Endodermal cell (in vitro differentiated cells): ENCODE measurements at regions not wholly inside any gene's neighbourhood (a gene's known extent, or its start where the extent isn't known, plus 50 kb on each side); places are given as distances from the start of the nearest gene placed in this dataset.

ENCODE experiments used
- DNase-seq: peaks from one replicate; pipeline ENCODE4 v3.0.0-alpha.2; 2017
- H3K27ac ChIP-seq: 2 replicates; pipeline ENCODE4 v1.5.1; 2013; ENCODE audit warnings: mild to moderate bottlenecking, low read depth, low read length, moderate library complexity
- H3K27me3 ChIP-seq: 2 replicates; pipeline ENCODE4 v1.6.1; 2013; ENCODE audit warnings: mild to moderate bottlenecking, low read length, moderate library complexity; ENCODE audit not compliant: insufficient read depth, control insufficient read depth, poor library complexity, severe bottlenecking
- H3K36me3 ChIP-seq: 2 replicates; pipeline ENCODE4 v1.7.0; 2013; ENCODE audit warnings: mild to moderate bottlenecking, low read length, moderate library complexity; ENCODE audit not compliant: control insufficient read depth, insufficient read depth
- H3K4me1 ChIP-seq: one replicate; pipeline ENCODE4 v1.7.0; 2013; ENCODE audit warnings: low read length; ENCODE audit not compliant: control insufficient read depth, insufficient read depth
- H3K4me3 ChIP-seq: 2 replicates; pipeline ENCODE4 v1.5.1; 2013; ENCODE audit warnings: mild to moderate bottlenecking, low read length, moderate library complexity
- H3K9ac ChIP-seq: 2 replicates; pipeline ENCODE4 v1.6.1; 2013; ENCODE audit warnings: mild to moderate bottlenecking, low read length, moderate library complexity; ENCODE audit not compliant: poor library complexity, severe bottlenecking; ENCODE audit errors: extremely low read depth
- H3K9me3 ChIP-seq: 2 replicates; pipeline ENCODE4 v1.6.1; 2013; ENCODE audit warnings: mild to moderate bottlenecking, low read length, moderate library complexity; ENCODE audit not compliant: control insufficient read depth
- H3K27ac Mint-ChIP-seq: 2 replicates; pipeline ENCODE4 v1.8.0; 2020; ENCODE audit warnings: mixed read lengths
- H3K27me3 Mint-ChIP-seq: 2 replicates; pipeline ENCODE4 v1.8.0; 2021; ENCODE audit warnings: mild to moderate bottlenecking, mixed read lengths; ENCODE audit not compliant: insufficient read depth
- H3K36me3 Mint-ChIP-seq: 2 replicates; pipeline ENCODE4 v1.8.0; 2020; ENCODE audit warnings: low read depth, mixed read lengths
- H3K4me1 Mint-ChIP-seq: 2 replicates; pipeline ENCODE4 v1.8.0; 2020; ENCODE audit warnings: mixed read lengths
- H3K4me3 Mint-ChIP-seq: 2 replicates; pipeline ENCODE4 v1.8.0; 2020; ENCODE audit warnings: mild to moderate bottlenecking, moderate library complexity, mixed read lengths
- H3K9me3 Mint-ChIP-seq: 2 replicates; pipeline ENCODE4 v1.8.0; 2020; ENCODE audit warnings: mild to moderate bottlenecking, mixed read lengths
- CTCF ChIP-seq: fragments of 200-600 bp; sonication (generic); conservative IDR thresholded peaks from 2 replicates; pipeline ENCODE4 v1.5.0; 2021; ENCODE audit warnings: antibody characterized with exemption, mild to moderate bottlenecking
- WGBS, 2 experiments: methylation state at CpG; one replicate each; pipeline versions ENCODE4 v1.1.5 to v1.1.7; 2013; ENCODE audit warnings: missing lambda C conversion rate in 2 of 2, mixed read lengths in 1 of 2; ENCODE audit not compliant: insufficient coverage in 1 of 2, insufficient read length in 1 of 2; 5-methylcytosine and 5-hydroxymethylcytosine counted together

GRCh38 chr5:74940782-74941353, 74.7 kb upstream of the FAM169A start:
- Mint-ChIP-seq H3K36me3 (no peaks in the 10 kb centered on the region), H3K4me3 (no peak overlapping the region), H3K27ac (no peak overlapping the region), H3K9me3 (peaks cover 2% of the 10 kb centered on the region), H3K27me3 (no peaks in the 10 kb centered on the region), H3K4me1 (peaks cover 13% of the 10 kb centered on the region)
- no peaks in the 10 kb centered on the region for H3K27me3 ChIP-seq
- no peak overlapping the region for H3K27ac ChIP-seq
- WGBS, 2 experiments, result 86 to 91% methylated on average over 2 of the region's 2 CpGs
- TF ChIP-seq CTCF, result no peak
- H3K36me3 ChIP-seq, result no peaks in the 10 kb centered on the region
- no peaks in the 10 kb centered on the region for H3K4me1 ChIP-seq
- H3K9ac ChIP-seq, result no peak overlapping the region
- H3K4me3 ChIP-seq, result no peak overlapping the region
- DNase-seq, result no peak
- no peaks in the 10 kb centered on the region for H3K9me3 ChIP-seq

- H3K9ac ChIP-seq, result no peak overlapping the region
- DNase-seq, result no peak
- no peak overlapping the region for H3K27ac Mint-ChIP-seq
- no peaks in the 10 kb centered on the region for H3K27me3 Mint-ChIP-seq
- H3K4me3 Mint-ChIP-seq, result no peak overlapping the region
- no peaks in the 10 kb centered on the region for H3K9me3 ChIP-seq
- H3K27ac ChIP-seq, result no peak overlapping the region
- peaks cover 2% of the 10 kb centered on the region for H3K9me3 Mint-ChIP-seq
- H3K4me1 ChIP-seq, result no peaks in the 10 kb centered on the region
- no peak overlapping the region for H3K4me3 ChIP-seq
- no peaks in the 10 kb centered on the region for H3K36me3 ChIP-seq
- H3K27me3 ChIP-seq, result no peaks in the 10 kb centered on the region
- no peak for TF ChIP-seq CTCF
- peaks cover 23% of the 10 kb centered on the region for H3K4me1 Mint-ChIP-seq
- no peaks in the 10 kb centered on the region for H3K36me3 Mint-ChIP-seq
These were observed 72.2 kb upstream of the FAM169A start for GRCh38 chr5:74938250-74938933.

GRCh38 chr5:74935752-74936091, 69.5 kb upstream of the FAM169A start:
- no peak for DNase-seq
- Mint-ChIP-seq H3K4me3 (no peak overlapping the region), H3K4me1 (peaks cover 20% of the 10 kb centered on the region), H3K27ac (no peak overlapping the region), H3K9me3 (peaks cover 2% of the 10 kb centered on the region), H3K36me3 (no peaks in the 10 kb centered on the region), H3K27me3 (peaks cover 1% of the 10 kb centered on the region)
- H3K4me1 ChIP-seq, result no peaks in the 10 kb centered on the region
- no peak overlapping the region for H3K4me3 ChIP-seq
- no peaks in the 10 kb centered on the region for H3K36me3 ChIP-seq
- H3K9me3 ChIP-seq, result no peaks in the 10 kb centered on the region
- TF ChIP-seq CTCF, result no peak
- H3K27ac ChIP-seq, result no peak overlapping the region
- no peak overlapping the region for H3K9ac ChIP-seq
- no peaks in the 10 kb centered on the region for H3K27me3 ChIP-seq
- 92 to 96% methylated on average over 4 of the region's 4 CpGs for WGBS, 2 experiments
